ENCODE measurements at regions not wholly inside any gene's neighbourhood (a gene's known extent, or its start where the extent isn't known, plus 50 kb on each side); places are given as distances from the start of the nearest gene placed in this dataset.

GRCh38 chr5:152676196-152676595 lies 271.1 kb upstream of the NMUR2 start:
- intact Hi-C loops (cut with micrococcal nuclease), result no loop called here
- POLR2A ChIA-PET, result no interaction called here
- Histone ChIP-seq H3K4me2 (replicated peaks; ENCODE audit: low read depth, low read length, poor library complexity, severe bottlenecking) (no peak overlapping the region), H3K36me3 (replicated peaks in 1 of 2; ENCODE audit: control extremely low read depth in 1 of 2, control insufficient read depth in 1 of 2, extremely low read depth in 1 of 2, insufficient read depth in 2 of 2, low read length in 1 of 2) (no peaks in the 10 kb centered on the region), H3K27me3 (replicated peaks in 1 of 4; ENCODE audit: control extremely low read depth in 1 of 4, control insufficient read depth in 3 of 4, insufficient read depth in 4 of 4, low read length in 3 of 4) (no peaks in the 10 kb centered on the region), H3K9ac (ENCODE audit: low read length) (no peak overlapping the region), H3K4me3 (ENCODE audit: control extremely low read depth in 1 of 5, extremely low read depth in 1 of 5, insufficient read depth in 1 of 5, low read depth in 2 of 5, low read length in 4 of 5) (no peak overlapping the region), H3K4me1 (ENCODE audit: control insufficient read depth in 2 of 2, insufficient read depth in 2 of 2, low read length in 2 of 2) (no peaks in the 10 kb centered on the region), H4K20me1 (ENCODE audit: control insufficient read depth, insufficient read depth, low read length, poor library complexity, severe bottlenecking) (no peaks in the 10 kb centered on the region), H3K9me3 (ENCODE audit: control extremely low read depth in 1 of 3, control insufficient read depth in 2 of 3, insufficient read depth in 1 of 3, low read length in 2 of 3) (no peaks in the 10 kb centered on the region), H3K27ac (ENCODE audit: low read length in 2 of 2) (no peak overlapping the region), H3K79me2 (ENCODE audit: control insufficient read depth, insufficient read depth, low read length) (no peaks in the 10 kb centered on the region), H2AFZ (ENCODE audit: insufficient read depth, low read depth, low read length, poor library complexity, severe bottlenecking) (no peak overlapping the region)
- 49% methylated on average over 3 of the region's 5 CpGs for WGBS (ENCODE audit: insufficient coverage)
- TF ChIP-seq CTCF (IDR thresholded peaks at IDR 0.05) (no peak), EZH2 (IDR thresholded peaks at IDR 0.05; ENCODE audit: borderline replicate concordance, insufficient read depth, low read depth, low read length, poor library complexity, severe bottlenecking) (no peak)
- no peak overlapping the region for H3K4me3 Mint-ChIP-seq
- H3K4me1 Mint-ChIP-seq, result no peaks in the 10 kb centered on the region
- H3K27me3 Mint-ChIP-seq, result no peaks in the 10 kb centered on the region
- H3K9me3 Mint-ChIP-seq (ENCODE audit: insufficient read depth), result no peaks in the 10 kb centered on the region
- no peak overlapping the region for H3K27ac Mint-ChIP-seq
- ATAC-seq (ENCODE audit: low read depth), result no peak
- no peak for DNase-seq
- CTCF ChIA-PET, result no interaction called here

- POLR2A ChIA-PET, result no interaction called here
- CTCF ChIA-PET, result no interaction called here
- Histone ChIP-seq H3K79me2 (ENCODE audit: control insufficient read depth, insufficient read depth, low read length) (no peaks in the 10 kb centered on the region), H3K36me3 (replicated peaks in 1 of 2; ENCODE audit: control extremely low read depth in 1 of 2, control insufficient read depth in 1 of 2, extremely low read depth in 1 of 2, insufficient read depth in 2 of 2, low read length in 1 of 2) (no peaks in the 10 kb centered on the region), H3K4me1 (ENCODE audit: control insufficient read depth in 2 of 2, insufficient read depth in 2 of 2, low read length in 2 of 2) (no peaks in the 10 kb centered on the region), H3K9ac (ENCODE audit: low read length) (no peak overlapping the region), H4K20me1 (ENCODE audit: control insufficient read depth, insufficient read depth, low read length, poor library complexity, severe bottlenecking) (no peaks in the 10 kb centered on the region), H3K4me3 (ENCODE audit: control extremely low read depth in 1 of 5, extremely low read depth in 1 of 5, insufficient read depth in 1 of 5, low read depth in 2 of 5, low read length in 4 of 5) (no peak overlapping the region), H3K27ac (ENCODE audit: low read length in 2 of 2) (no peak overlapping the region), H2AFZ (ENCODE audit: insufficient read depth, low read depth, low read length, poor library complexity, severe bottlenecking) (no peak overlapping the region), H3K27me3 (replicated peaks in 1 of 4; ENCODE audit: control extremely low read depth in 1 of 4, control insufficient read depth in 3 of 4, insufficient read depth in 4 of 4, low read length in 3 of 4) (no peaks in the 10 kb centered on the region), H3K4me2 (replicated peaks; ENCODE audit: low read depth, low read length, poor library complexity, severe bottlenecking) (no peak overlapping the region), H3K9me3 (ENCODE audit: control extremely low read depth in 1 of 3, control insufficient read depth in 2 of 3, insufficient read depth in 1 of 3, low read length in 2 of 3) (peaks cover 0 to 6% (median 0%) of the 10 kb centered on the region in 3 donors)
- H3K4me1 Mint-ChIP-seq, result no peaks in the 10 kb centered on the region
- H3K4me3 Mint-ChIP-seq, result no peak overlapping the region
- ATAC-seq (ENCODE audit: low read depth) (no peak), DNase-seq (no peak)
- H3K27me3 Mint-ChIP-seq, result no peaks in the 10 kb centered on the region
- intact Hi-C loops (cut with micrococcal nuclease), result no loop called here
- no peak for TF ChIP-seq EZH2 (IDR thresholded peaks at IDR 0.05; ENCODE audit: borderline replicate concordance, insufficient read depth, low read depth, low read length, poor library complexity, severe bottlenecking)
- TF ChIP-seq CTCF (IDR thresholded peaks at IDR 0.05), result no peak
- WGBS (ENCODE audit: insufficient coverage), result no CpG with 5 or more reads among the region's 1 CpG
- H3K9me3 Mint-ChIP-seq (ENCODE audit: insufficient read depth), result peaks cover 3% of the 10 kb centered on the region
- no peak overlapping the region for H3K27ac Mint-ChIP-seq
These were observed 278.1 kb upstream of the NMUR2 start for GRCh38 chr5:152683205-152683604.
